PC-3 (cell line): ENCODE measurements at regions not wholly inside any gene's neighbourhood (a gene's known extent, or its start where the extent isn't known, plus 50 kb on each side); places are given as distances from the start of the nearest gene placed in this dataset.
"Not testable (repeated sequence)": the region's sequence is repeated elsewhere in the genome, so short reads cannot be mapped to it uniquely, and the experiment has no call there.

Experiments
- EZH2 ChIP-seq: fragments of 300-600 bp; sonication (generic); IDR thresholded peaks from one replicate; pipeline ENCODE4 v1.6.1; 2017; ENCODE audit warnings: antibody characterized with exemption, mild to moderate bottlenecking, low read length; ENCODE audit not compliant: unreplicated experiment
- EZH2phosphoT487 ChIP-seq: fragments of 300-600 bp; sonication (generic); IDR thresholded peaks from 2 replicates; pipeline ENCODE4 v1.6.1; 2018; ENCODE audit warnings: mild to moderate bottlenecking, antibody characterized with exemption, low read length, borderline replicate concordance
- TF ChIP-seq, protein P1 (sequence below): fragments of 300-600 bp; sonication (generic); conservative IDR thresholded peaks from 2 replicates; pipeline ENCODE4 v1.5.1; 2017; ENCODE audit warnings: antibody characterized with exemption, low read depth, mild to moderate bottlenecking, low read length

DNA sequence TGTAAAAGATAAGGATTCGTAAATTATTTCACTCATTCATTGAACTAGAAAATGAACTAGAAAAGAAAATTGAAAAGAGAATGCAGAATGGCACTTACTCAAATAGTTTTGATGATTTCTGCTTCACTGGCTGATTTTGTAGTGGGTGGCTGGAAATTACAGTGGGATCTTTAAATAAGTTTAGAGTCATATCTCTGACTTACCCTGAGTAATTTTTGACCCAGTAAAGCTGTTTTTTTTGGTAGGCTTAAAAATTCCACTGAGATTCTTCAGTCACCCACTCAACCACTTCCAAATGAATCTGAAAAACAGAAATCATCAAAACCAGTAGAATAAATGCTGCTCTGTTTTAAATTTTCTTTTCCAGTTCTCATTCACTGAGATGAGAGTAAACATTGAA lies 604.5 kb downstream of the TUBA3C start:
- TF ChIP-seq, protein P1, sequence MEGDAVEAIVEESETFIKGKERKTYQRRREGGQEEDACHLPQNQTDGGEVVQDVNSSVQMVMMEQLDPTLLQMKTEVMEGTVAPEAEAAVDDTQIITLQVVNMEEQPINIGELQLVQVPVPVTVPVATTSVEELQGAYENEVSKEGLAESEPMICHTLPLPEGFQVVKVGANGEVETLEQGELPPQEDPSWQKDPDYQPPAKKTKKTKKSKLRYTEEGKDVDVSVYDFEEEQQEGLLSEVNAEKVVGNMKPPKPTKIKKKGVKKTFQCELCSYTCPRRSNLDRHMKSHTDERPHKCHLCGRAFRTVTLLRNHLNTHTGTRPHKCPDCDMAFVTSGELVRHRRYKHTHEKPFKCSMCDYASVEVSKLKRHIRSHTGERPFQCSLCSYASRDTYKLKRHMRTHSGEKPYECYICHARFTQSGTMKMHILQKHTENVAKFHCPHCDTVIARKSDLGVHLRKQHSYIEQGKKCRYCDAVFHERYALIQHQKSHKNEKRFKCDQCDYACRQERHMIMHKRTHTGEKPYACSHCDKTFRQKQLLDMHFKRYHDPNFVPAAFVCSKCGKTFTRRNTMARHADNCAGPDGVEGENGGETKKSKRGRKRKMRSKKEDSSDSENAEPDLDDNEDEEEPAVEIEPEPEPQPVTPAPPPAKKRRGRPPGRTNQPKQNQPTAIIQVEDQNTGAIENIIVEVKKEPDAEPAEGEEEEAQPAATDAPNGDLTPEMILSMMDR: not testable (repeated sequence)
- TF ChIP-seq EZH2phosphoT487, EZH2: not testable (repeated sequence)
